ENCODE measurements at regions not wholly inside any gene's neighbourhood (a gene's known extent, or its start where the extent isn't known, plus 50 kb on each side); places are given as distances from the start of the nearest gene placed in this dataset.
A peak's percentile ranks its signal among the peaks of the same experiment; 100 is the strongest.

DNA sequence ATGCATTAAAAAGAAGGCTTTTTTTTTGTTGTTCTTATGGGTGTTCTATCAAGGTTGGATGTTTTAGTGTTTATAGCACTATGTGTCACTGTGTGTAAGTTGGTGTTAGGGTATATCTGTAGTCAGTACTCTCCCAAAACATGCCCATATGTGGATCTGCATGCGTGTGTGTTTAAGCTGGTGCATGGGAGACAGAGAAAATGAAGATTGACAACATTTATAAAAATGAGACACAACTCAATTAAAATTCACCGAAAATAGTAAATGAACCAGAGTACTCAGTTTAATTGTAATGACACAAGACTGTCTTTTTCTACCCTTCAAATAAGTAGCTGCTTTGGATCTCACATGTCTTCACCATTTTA, 323.4 kb downstream of the TMEM161B start:
- Histone ChIP-seq H3K27me3 (no peaks in the 10 kb centered on the region), H3K4me3 (no peak overlapping the region), H3K27ac (no peak overlapping the region), H3K36me3 (no peaks in the 10 kb centered on the region), H3K4me1 (no peaks in the 10 kb centered on the region), H3K9me3 (no peaks in the 10 kb centered on the region)
- no peak for TF ChIP-seq POLR2AphosphoS5 (IDR thresholded peaks at IDR 0.05)
- TF ChIP-seq, protein P1, sequence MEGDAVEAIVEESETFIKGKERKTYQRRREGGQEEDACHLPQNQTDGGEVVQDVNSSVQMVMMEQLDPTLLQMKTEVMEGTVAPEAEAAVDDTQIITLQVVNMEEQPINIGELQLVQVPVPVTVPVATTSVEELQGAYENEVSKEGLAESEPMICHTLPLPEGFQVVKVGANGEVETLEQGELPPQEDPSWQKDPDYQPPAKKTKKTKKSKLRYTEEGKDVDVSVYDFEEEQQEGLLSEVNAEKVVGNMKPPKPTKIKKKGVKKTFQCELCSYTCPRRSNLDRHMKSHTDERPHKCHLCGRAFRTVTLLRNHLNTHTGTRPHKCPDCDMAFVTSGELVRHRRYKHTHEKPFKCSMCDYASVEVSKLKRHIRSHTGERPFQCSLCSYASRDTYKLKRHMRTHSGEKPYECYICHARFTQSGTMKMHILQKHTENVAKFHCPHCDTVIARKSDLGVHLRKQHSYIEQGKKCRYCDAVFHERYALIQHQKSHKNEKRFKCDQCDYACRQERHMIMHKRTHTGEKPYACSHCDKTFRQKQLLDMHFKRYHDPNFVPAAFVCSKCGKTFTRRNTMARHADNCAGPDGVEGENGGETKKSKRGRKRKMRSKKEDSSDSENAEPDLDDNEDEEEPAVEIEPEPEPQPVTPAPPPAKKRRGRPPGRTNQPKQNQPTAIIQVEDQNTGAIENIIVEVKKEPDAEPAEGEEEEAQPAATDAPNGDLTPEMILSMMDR (IDR thresholded peaks at IDR 0.05), result no peak
- TF ChIP-seq EP300 (IDR thresholded peaks at IDR 0.05), result no peak
- WGBS, 2 donors, result 91 to 93% methylated on average over 2 of the region's 2 CpGs
- intact Hi-C loops (cut with DNase I), result no loop called here
- no peak for DNase-seq

DNA sequence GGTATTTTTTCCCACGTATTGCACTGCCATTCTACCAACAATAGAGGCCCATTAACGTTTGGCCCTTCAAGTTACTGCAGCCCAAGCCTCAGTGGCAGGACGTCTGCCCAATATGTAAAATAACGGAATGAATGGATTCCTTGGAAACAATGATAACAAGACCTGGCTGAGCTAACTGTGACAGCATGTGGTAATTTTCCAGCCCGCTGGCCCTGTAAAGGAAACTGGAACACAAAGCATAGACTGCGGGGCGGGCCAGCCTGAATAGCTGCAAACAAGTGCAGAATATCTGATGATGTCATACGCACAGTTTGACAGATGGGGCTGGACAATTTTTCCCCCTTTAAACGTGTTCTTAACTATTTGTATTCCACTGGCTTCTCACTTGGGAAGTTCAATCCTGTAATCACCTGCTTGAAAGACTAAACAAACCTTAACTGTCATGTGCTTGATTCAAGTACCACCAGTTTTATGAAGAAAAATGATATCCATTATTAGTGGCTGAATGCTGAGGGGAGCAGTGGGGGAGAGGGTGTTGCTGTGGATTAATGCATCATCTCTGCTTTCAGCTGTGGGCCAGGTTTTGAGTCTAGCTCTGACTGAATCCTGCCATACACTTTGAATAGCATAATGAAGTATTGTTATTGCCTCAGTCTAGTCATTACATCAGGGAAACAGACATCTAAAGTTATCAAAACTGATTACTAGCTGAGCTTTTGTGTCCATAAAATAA, 323.9 kb downstream of the TMEM161B start:
- H3K4me3 ChIP-seq, result no peak overlapping the region
- no peak for TF ChIP-seq EP300 (IDR thresholded peaks at IDR 0.05)
- no peaks in the 10 kb centered on the region for H3K27me3 ChIP-seq
- no peak overlapping the region for H3K27ac ChIP-seq
- intact Hi-C loops (cut with DNase I), result no loop called here
- WGBS, 2 donors, result 23 to 42% methylated on average over 9 of the region's 9 CpGs
- peak; percentile 66 for DNase-seq
- no peaks in the 10 kb centered on the region for H3K9me3 ChIP-seq
- H3K4me1 ChIP-seq, result no peaks in the 10 kb centered on the region
- H3K36me3 ChIP-seq, result no peaks in the 10 kb centered on the region

DNA sequence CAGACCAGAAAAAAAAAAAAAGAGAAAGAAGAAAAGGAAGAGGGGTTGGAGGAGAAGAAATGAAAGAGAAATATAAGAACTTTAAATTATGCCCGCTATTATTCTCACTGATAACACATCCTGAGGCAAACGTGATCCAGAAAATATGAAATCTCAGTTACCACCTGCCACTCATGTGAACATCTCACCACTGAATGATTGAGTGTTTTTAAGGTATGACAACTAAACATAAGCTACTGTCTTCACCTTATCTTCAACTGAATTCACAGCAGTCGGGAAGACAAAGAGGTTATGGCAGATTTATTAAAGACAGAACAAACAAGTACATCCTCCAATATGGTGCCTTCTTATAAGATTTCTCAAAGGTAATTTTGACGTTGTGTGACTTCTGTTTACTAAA, 327.9 kb downstream of the TMEM161B start:
- Histone ChIP-seq H3K4me1 (no peaks in the 10 kb centered on the region), H3K27ac (no peak overlapping the region), H3K27me3 (no peaks in the 10 kb centered on the region), H3K36me3 (no peaks in the 10 kb centered on the region), H3K9me3 (no peaks in the 10 kb centered on the region), H3K4me3 (no peak overlapping the region)
- no peak for DNase-seq
- 49 to 78% methylated on average over 4 of the region's 4 CpGs for WGBS, 2 donors
- TF ChIP-seq, protein P1 (IDR thresholded peaks at IDR 0.05), result no peak
- TF ChIP-seq EP300 (IDR thresholded peaks at IDR 0.05), result no peak
- no peak for TF ChIP-seq POLR2AphosphoS5 (IDR thresholded peaks at IDR 0.05)
- no peak for TF ChIP-seq POLR2A (IDR thresholded peaks at IDR 0.05)
- intact Hi-C loops (cut with DNase I), result no loop called here

DNA sequence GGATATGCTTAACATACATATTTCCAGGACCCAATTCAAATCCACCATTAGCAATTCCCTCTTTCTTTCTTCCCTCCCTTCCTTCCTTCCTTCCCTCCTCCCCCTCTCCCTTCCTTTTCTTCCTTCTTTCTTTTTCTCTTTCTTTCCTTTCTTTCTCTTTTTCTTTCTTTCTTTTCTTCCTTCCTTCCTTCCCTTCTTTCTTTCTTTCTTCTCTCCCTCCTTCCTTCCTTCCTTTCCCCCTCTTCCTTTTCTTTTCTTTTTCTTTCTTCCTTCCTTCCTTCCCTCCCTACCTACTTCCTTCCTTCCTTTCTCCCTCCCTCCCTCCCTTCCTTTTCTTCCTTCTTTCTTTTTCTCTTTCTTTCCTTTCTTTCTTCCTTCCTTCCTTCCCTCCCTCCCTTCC, 332.0 kb downstream of the TMEM161B start:
- no peak for DNase-seq
- H3K4me1 ChIP-seq, result no peaks in the 10 kb centered on the region
- H3K36me3 ChIP-seq, result no peaks in the 10 kb centered on the region
- intact Hi-C loops (cut with DNase I), result no loop called here
- H3K9me3 ChIP-seq, result no peaks in the 10 kb centered on the region
- H3K27me3 ChIP-seq, result no peaks in the 10 kb centered on the region
- TF ChIP-seq EP300 (IDR thresholded peaks at IDR 0.05) (no peak), POLR2AphosphoS5 (IDR thresholded peaks at IDR 0.05) (no peak), POLR2A (IDR thresholded peaks at IDR 0.05) (no peak)
- TF ChIP-seq, protein P1 (IDR thresholded peaks at IDR 0.05), result no peak
- H3K27ac ChIP-seq, result no peak overlapping the region
- no peak overlapping the region for H3K4me3 ChIP-seq

GRCh38 chr5:87924436-87924835, 344.2 kb downstream of the TMEM161B start:
- intact Hi-C loops (cut with DNase I), result no loop called here
- no peaks in the 10 kb centered on the region for H3K27me3 ChIP-seq
- H3K4me3 ChIP-seq, result no peak overlapping the region
- no peak for DNase-seq
- H3K4me1 ChIP-seq, result no peaks in the 10 kb centered on the region
- no peaks in the 10 kb centered on the region for H3K36me3 ChIP-seq
- no peak overlapping the region for H3K27ac ChIP-seq
- H3K9me3 ChIP-seq, result no peaks in the 10 kb centered on the region
- TF ChIP-seq EP300 (IDR thresholded peaks at IDR 0.05) (no peak), POLR2A (IDR thresholded peaks at IDR 0.05) (no peak), POLR2AphosphoS5 (IDR thresholded peaks at IDR 0.05) (no peak)
- TF ChIP-seq, protein P1 (IDR thresholded peaks at IDR 0.05), result no peak
- 33 to 53% methylated on average over 7 of the region's 7 CpGs for WGBS, 2 donors

All from sigmoid colon (tissue), 6 donors.